GM21367 (cell line): ENCODE measurements at regions not wholly inside any gene's neighbourhood (a gene's known extent, or its start where the extent isn't known, plus 50 kb on each side); places are given as distances from the start of the nearest gene placed in this dataset.
"Not testable (repeated sequence)": the region's sequence is repeated elsewhere in the genome, so short reads cannot be mapped to it uniquely, and the experiment has no call there.

Experiments used
- ATAC-seq: cut with Tn5 transposase; IDR thresholded peaks from one replicate; pipeline ENCODE4 v1.9.1; 2021; ENCODE audit not compliant: unreplicated experiment

DNA sequence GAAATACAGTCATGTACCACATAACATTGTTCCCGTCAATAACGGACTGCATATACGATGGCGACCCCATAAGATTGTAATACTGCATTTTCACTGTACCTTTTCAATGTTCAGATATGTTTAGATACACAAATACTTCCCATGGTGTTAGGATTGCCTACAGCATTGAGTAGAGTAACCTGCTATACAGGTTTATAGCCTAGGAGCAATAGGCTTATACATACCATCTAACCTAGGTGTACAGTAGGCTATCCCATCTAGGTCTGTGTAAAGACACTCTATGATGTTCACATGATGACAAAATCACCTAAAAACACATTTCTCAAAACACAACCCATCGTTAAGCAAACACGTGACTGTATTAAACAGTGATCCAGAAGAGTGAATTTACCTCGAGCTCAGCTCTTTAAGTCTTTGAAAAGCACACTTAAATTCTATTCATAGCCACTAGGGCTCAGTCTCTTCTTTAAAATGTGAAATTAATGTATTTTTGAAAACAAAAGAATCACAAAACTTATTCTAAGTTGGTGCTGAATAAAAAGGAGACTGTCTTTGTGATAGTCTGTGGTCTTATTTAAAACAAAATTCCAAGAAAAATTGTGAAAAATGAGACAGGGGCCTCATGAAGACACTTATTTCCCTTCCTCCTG lies 239.1 kb upstream of the ARID2 start:
- no peak for ATAC-seq

DNA sequence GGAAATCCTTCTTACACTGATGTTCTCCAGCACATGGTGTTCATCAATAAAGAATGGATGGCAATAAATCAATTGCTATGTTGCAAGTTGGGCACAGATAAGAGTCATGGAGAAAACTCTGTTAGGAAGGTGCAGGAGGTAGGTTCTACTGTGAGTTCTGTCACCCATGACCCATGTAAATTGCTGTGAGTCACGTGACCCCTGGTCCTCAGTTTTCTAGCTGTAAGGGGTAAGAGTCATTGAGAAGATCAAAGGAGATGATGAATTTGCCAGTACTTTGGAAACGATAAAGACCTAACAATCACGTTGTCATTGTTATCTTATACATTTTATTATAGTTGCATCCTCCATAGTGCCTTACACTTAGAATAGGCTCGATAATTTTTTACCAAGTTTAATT lies 235.2 kb upstream of the ARID2 start:
- ATAC-seq: no peak

DNA sequence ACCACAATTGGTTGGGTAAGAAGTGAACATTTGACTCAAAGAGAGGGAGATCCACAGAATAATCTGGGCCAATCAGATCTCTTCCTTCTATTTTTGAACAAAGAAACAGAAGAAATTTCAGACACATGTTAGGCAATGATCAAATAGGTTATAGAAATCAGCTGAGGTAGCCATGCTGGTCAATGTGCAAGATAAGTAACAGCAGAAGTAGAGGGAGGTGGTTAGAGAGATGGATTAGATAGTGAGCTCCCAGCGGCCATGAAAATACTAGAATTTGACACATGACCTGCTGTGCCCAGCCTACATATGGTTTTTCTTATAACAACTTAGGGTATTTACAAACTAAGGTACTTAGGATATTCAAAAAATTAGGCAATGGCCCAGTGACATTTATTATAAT lies 230.9 kb upstream of the ARID2 start:
- no peak for ATAC-seq

DNA sequence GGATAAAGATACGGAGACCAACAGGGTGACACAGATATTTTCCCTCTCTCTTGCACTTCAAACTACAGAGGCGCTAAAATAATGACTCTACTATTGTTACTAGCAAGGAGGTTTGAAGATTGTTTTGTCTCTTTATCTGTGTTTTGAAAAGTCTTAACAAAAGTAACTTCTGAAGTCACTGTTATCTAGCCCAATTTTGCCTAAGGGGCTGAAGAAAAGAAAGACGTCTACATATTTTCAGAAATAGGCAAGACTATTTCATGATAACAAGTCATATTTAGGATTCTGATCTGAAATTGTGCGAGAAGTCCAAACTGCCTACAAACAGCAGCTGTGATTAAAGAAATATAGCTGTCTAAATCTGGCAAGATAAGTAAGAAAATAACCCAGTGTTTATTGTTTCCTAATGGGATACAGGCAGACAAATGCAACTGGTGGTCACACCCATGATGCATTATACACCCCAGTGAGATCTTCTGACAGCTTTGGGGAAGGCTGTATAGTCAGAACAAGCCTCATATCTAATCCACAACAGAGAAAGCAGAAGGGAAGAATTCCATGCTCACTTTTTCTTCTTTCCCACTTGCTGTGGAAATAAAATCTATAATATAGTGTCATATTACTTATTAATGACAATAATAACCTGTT lies 226.9 kb upstream of the ARID2 start:
- no peak for ATAC-seq

DNA sequence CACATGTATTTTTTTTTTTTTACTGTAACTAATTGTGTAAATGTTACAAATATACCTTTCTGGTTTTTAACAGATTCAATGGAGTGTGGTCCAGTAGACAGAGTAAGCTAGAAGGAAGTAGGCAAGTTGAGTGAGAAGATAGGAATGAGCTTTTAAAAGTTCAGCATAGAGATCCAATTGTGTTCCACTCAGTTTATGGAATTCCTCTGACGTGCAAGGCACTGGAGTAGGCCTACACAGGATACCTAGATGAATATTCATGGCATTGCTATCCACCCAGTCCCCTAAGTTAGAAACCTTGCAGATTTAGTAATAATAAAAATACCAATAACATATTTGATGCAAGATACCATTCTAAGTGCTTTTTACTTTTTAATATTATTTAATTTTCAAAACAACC lies 225.6 kb upstream of the ARID2 start:
- no peak for ATAC-seq

DNA sequence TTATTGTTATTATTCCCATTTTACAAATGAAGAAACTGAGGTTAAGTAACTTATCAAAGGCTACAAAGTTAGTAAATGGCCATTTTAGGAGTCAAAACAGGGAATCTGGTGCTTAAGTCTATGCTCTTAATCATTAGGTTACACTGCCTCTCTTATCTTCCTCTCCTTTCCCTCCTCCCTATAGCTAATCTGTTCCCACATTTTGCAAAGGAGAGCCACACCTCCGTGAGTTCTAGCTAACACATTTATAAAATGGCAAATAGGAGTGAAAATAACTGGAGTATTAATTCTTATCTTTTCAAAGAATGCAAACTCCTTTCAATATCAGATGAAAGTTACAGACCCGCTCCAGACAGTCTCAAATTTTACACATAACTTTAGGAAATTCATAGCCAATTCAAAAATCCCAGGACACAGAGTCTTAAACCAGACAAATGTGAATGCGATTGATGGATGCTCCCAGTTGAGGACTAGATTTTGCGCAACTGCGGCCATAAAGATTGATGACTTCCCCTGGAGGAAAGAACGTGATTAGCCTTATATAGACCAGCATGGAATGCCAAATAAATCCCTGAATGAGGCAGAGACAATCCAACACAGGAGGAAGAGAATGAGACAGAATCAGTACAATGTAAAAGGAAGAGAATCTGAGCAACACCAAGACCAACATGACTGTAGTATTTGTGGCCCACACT lies 225.0 kb upstream of the ARID2 start:
- ATAC-seq: no peak

DNA sequence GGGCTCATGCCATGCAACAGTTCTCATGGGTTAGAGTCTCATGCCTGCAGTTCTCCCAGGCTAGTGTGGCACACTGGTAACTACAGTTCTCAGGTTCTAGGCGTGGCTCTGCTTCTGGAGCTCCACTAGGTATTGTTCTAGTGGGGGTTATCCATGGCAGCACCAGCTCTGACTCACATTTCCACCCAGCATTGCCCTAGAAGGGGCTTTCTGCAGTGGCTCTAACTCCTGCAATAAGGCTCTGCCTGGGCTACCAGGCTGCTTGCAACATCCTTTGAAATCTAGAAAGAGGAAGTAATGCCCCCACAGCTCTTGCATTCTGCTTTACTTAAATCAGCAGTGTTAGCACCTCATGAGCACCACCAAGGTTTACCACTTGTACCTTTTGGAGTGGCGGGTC lies 220.3 kb upstream of the ARID2 start:
- ATAC-seq: no peak

DNA sequence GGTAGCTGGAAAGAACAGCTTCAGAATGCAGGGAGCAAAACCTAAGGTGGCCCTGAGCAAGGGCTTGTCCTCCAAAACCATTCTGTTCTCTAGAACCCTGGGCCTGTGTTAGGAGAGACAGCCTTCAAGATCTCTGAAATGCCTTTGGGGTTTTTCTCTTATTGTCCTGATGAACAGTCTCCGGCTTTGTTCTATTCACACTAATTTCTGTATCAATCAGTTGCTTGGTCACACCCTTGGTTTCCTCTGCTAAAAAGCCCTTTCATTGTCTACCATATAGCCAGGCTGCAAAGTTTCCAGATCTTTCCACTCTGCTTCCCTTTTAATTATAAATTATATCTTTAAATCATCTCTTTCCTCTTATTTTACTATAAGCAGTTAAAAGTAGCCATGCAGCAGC lies 219.9 kb upstream of the ARID2 start:
- ATAC-seq: no peak

DNA sequence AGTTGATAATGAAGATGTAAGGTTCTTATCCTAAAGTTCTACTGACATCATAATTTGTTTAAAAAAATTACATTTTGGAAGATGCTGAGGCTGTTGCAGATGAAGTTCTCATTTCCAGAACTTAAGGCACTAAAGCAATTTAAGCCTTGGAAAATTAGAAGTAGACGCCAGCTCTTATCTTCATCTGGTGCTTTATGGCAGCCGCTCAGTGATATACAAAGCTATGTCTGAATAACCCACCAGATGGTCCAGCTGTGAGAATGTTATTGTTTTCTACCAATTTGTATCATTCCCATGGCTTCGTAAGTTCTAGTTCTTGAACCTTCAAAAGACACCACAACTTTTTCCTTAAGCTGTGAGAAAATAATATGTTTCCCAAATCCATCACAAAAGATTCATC lies 212.1 kb upstream of the ARID2 start:
- no peak for ATAC-seq

DNA sequence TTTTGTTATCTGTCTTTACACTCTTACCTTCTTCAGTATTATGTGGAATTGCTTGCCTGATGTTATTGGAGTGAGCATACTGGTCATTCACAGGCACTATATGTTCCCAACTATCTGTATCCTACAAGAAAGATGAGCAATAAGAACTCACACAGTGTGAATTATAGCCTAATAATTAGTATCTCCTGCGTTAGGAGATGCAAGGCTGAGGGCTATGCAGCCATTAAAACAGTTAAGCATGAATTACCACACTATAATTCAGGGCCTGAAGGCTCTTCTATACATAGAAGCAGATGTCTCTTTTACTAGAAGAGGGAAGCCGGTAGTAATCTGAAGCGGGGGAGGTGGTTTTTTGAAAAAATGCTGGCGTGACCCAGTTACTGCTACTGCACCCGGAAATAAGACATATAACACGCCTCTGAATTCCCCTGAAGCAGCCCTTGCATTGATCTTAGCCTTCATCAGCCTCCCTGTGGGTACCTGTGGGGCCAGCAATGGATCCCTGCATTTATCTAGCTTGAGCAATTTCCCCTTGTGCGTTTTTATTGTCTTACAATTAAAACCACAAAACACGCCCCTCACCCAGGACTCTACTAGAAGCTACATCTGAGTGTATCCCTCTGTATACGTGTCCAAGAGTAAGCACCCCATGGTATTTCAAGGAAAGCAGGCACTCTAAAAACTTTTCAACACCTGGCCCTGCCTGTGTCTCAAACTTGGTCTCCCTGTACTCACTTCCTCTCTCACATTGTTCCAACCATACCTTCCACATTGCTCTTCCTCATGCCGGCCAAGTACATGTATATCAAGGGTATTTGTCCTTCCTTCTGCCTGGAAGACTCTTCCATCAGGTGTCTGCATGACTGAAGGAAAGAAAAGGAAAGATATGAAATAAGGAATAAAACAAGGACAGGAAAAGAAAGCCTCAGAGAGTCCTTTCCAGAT lies 210.9 kb upstream of the ARID2 start:
- no peak for ATAC-seq

DNA sequence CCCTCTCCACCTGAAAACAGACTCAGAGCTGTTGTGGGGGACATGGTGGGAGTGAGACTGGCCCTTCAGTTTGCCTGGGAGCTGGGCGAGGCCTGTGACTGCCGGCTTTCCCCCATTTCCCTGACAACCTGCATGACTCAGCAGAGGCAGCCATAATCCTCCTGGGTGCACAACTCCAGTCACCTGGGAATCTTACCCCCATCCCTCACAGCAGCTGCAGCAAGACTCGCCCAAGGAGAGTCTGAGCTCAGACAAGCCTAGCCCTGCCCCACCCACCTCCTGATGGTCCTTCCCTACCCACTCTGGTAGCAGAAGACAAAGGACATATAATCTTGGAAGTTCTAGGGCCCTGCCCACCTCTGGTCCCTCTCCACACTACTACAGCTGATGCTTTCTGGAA lies 207.3 kb upstream of the ARID2 start:
- no peak for ATAC-seq

DNA sequence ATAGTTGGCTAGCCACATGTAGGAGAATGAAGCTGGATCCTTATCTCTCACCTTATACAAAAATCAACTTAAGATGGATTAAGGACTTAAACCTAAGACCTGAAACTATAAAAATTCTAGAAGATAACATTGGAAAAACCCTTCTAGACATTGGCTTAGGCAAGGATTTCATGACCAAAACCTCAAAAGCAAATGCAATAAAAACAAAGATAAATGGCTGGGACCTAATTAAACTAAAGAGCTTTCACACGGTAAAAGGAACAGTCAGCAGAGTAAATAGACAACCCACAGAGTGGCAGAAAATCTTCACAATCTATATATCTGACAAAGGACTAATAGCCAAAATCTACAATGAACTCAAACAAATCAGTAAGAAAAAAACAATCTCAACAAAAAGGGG lies 202.7 kb upstream of the ARID2 start:
- ATAC-seq: not testable (repeated sequence)

DNA sequence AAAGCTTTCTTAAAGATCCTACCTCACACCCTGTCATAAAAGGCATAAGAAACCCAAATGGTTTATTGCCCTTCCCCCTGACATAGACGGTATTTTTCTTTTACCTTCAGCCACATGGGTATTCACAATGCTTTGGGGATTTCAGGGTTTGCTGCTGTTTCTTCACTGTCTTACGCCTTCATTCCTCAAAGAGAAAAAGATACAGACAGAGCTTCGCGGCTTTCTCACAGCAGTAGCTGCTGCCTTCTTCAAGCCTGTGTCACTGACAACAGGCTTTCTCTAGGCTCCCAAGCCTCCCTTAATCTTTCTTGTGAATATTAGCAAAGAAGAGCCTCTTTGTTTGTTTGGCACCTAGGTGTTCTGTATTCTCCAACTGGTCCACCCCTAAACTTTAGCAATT lies 197.4 kb upstream of the ARID2 start:
- no peak for ATAC-seq

DNA sequence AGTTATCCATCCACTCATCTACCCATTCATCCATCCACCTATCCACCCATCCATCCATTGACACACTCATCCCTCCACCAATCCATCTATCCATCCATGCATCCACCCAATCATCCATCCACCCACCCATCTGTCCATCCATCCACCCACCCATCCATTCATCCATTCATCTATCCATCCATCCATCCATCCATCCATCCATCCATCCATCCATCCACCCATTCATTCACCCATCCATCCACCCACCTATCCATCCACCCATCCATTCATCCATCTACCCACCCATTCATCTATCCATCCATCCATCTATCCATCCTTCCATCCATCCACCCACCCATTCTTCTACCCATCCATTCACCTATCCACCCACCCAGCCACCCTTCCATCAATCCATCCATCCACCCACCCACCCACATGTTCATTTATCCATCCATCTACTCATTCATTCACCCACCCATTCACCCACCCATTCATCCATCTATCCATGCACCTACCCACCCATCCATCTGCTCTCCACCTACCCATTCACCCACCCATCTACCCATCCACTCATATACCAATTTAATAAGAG lies 193.8 kb upstream of the ARID2 start:
- ATAC-seq: no peak

DNA sequence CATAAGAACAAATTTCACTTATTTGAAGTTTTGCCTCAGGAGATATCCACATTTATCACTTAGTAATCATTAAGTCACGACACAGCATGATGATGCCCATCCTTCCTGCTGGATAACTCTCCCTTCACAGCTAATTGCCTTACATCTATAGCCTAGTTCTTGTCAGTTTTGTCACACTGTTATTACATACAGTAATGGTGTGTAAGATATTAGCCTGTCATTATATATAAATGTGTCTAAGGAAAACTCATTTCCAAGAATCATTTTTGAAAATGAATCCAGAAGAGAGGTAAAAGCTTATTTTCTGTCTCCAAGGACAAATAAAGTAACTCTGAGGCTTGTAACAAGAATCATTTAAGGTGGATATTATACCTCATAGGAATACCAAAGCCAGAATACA lies 193.2 kb upstream of the ARID2 start:
- ATAC-seq: no peak

DNA sequence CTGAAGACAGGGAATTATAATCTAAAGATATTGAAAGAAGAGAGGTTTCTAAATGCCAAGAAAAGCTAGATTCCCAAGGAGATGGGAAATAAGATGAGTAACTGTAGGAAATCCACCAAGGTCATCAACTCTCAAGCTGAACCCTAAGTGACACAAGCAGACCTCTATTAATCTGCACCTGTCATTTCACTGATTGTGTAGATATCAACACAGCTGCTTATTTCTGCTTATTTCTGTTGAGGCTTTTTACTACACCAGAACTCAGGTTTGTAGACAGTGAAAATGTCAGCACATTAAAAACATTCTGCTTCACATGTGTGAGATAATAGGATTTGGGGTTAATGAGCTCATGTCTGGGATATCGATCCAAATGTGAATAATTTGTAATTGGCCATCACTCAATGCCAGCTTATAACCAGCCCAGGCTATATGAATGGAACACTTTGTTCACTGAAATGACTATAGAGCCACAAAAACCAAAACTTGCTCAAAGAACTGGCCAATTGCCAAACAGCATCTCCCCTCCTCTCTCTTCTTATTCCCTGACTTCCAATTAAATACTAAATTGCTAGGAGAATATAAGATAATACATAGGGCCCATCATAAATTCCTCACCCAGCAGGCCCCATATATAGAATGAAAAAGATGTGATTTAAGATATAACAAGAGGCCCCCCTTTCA lies 188.7 kb upstream of the ARID2 start:
- ATAC-seq: no peak

DNA sequence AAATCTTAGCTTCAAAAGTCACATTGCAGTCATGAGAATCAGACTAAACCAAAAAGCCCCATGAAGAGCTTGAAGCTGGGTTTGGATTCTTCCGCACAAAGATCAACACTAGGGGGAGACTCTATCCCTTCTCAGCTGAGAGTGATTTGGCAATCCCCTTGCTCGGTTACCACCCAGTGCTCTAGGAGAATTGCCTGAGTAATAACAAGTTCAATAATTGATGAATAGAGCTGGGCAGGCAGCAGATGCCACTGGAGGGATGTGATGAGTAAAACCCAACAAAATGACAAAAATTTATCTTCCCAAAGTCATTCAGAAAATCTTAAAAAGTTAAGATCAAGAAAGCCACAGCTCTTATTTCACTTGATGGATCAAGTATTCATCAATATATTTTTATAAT lies 185.6 kb upstream of the ARID2 start:
- ATAC-seq: peak; percentile 94

DNA sequence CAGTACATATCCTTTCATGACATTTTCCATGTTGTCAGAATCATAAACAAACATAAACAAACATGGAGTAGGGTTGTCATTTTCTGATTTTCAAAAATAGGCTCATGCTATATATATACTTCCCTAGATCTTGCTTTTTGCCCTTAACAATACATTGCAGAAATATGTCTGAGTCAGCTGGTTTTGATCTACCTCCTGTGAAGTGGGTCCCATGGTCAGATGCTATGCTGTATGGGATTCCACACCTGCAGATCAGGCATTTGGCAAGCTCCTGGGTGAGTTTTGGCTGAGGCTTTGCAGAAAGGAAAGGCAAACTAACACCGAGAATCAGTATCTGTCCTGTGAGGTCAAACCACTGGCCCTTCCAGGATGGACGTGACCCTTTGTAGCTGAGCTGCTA lies 183.0 kb upstream of the ARID2 start:
- no peak for ATAC-seq

DNA sequence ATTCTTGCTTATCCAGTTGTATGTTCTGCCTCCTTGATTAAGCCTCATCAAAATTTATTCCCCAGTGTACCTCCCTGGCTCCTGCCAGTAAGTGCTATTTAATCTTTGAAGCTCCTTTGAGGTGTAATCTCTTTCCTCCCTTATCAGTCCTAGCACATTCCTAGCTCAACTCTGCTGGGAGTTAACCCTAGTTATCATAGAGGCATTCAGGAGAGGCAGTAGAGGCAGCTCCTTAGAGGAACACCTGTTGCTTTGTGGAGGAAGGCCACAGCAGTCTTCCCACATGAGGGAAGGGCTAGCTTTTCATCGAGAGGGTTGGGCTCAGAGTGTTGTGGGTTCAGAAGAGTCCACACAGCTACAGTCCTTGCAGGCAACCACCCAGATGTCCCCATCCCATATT lies 182.4 kb upstream of the ARID2 start:
- no peak for ATAC-seq

DNA sequence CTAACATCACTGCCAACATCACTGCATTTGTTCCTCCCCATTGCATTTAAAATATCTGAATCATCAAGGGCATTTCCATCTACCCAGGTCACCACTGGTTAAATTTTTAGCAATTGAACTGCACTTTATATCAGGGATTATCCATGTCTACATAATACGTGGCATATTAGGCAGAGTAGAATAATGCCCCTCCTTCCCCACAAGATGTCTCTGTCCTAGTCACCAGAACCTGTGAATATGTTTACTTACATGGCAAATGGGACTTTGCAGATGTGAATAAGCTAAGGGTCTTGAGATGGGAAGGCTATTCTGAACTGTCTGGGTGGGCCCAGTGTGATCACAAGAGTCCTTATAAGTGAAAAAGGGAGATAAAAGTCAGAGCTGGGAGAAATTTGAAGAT lies 181.7 kb upstream of the ARID2 start:
- ATAC-seq: no peak

DNA sequence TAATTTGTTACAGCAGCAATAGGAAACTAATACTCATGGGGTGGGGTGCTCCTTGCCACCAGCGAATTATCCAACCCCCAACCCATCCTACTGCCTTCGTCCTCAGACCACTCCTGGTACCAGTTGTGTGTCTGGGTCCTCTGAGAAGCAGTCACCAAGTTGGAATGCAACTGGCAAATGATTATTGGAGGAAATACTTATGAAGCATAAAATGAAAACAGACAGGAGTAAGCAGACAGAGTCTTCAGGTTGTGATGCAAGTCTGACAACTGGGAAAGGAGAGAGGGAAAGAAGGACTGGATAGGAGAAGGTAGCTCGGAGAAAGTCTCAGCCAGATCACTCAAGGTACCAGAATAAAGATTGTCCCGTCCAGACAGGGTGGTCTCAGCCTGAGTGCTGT lies 181.1 kb upstream of the ARID2 start:
- no peak for ATAC-seq
